A549 (cell line): ENCODE measurements at regions not wholly inside any gene's neighbourhood (a gene's known extent, or its start where the extent isn't known, plus 50 kb on each side); places are given as distances from the start of the nearest gene placed in this dataset.
"Not testable (repeated sequence)": the region's sequence is repeated elsewhere in the genome, so short reads cannot be mapped to it uniquely, and the experiment has no call there.

Experiments used
- ATAC-seq, 2 experiments: fragments of 200-7000 bp in 1 of 2; fragments of >200 bp in 1 of 2; cut with Nextera tagmentation in 1 of 2; cut with Tn5 transposase in 1 of 2; 3 replicates each; pipeline versions ENCODE4 v1.8.0 to v1.9.1; 2018 to 2020; ENCODE audit warnings: mild to moderate bottlenecking in 1 of 2, moderate library complexity in 1 of 2
- CTCF ChIA-PET: fragments of 300-600 bp; sonication (Branson Sonifier 250); formaldehyde crosslinking; extraction: SDS; loops from one replicate; lab custom pipeline; 2021; ENCODE audit warnings: antibody characterized with exemption, inconsistent platforms; lab: Yijun Ruan, JAX
- POLR2A ChIA-PET: fragments of 350-600 bp; formaldehyde crosslinking; extraction: SDS; loops from one replicate; lab custom pipeline; 2021; ENCODE audit warnings: antibody characterized with exemption, inconsistent platforms; lab: Yijun Ruan, JAX
- DNase-seq, 2 experiments: peaks; one replicate each; pipeline versions ENCODE4 v3.0.0 to v3.0.0-alpha.2; 2011 to 2016; ENCODE audit warnings: low read depth in 1 of 2, low spot score in 1 of 2
- FAIRE-seq: peaks from 2 replicates; lab custom pipeline; 2011; peaks lifted over from hg19 to GRCh38; lab: Jason Lieb, UNC
- H3K27ac ChIP-seq, 2 experiments: fragments of >200 bp; sonication (Bioruptor Twin); formaldehyde crosslinking; 3 replicates each; pipeline ENCODE4 v1.5.1; 2016 to 2017
- H3K4me1 ChIP-seq: fragments of >200 bp; sonication (Bioruptor Twin); formaldehyde crosslinking; 3 replicates; pipeline ENCODE4 v1.6.1; 2016
- H3K4me2 ChIP-seq: fragments of >200 bp; sonication (Bioruptor Twin); formaldehyde crosslinking; 3 replicates; pipeline ENCODE4 v1.6.1; 2016
- H3K4me3 ChIP-seq: fragments of >200 bp; sonication (Bioruptor Twin); formaldehyde crosslinking; 3 replicates; pipeline ENCODE4 v1.5.1; 2016
- H3K9me3 ChIP-seq: fragments of >200 bp; sonication (Bioruptor Twin); formaldehyde crosslinking; 3 replicates; pipeline ENCODE4 v1.6.1; 2016
- BHLHE40 ChIP-seq: IDR thresholded peaks from 2 replicates; pipeline ENCODE4 v1.6.1; 2012; ENCODE audit warnings: low read depth, low read length, inconsistent platforms
- CBX2 ChIP-seq: fragments of 200-600 bp; sonication (generic); IDR thresholded peaks from 2 replicates; pipeline ENCODE4 v1.6.1; 2016; ENCODE audit warnings: low read depth, mild to moderate bottlenecking, borderline replicate concordance
- CBX8 ChIP-seq: fragments of 200-600 bp; sonication (generic); IDR thresholded peaks from 2 replicates; pipeline ENCODE4 v1.6.1; 2016
- CEBPB ChIP-seq, 2 experiments: fragments of >200 bp in 1 of 2; sonication (Bioruptor Twin) in 1 of 2; formaldehyde crosslinking in 1 of 2; IDR thresholded peaks; 2 replicates each; pipeline ENCODE4 v1.6.1; 2012 to 2016
- CHD4 ChIP-seq: fragments of 200-600 bp; sonication (generic); IDR thresholded peaks from 2 replicates; pipeline ENCODE4 v1.6.1; 2016; ENCODE audit warnings: antibody characterized with exemption, mild to moderate bottlenecking, borderline replicate concordance
- EHMT2 ChIP-seq: fragments of 200-600 bp; sonication (generic); IDR thresholded peaks from 2 replicates; pipeline ENCODE4 v1.6.1; 2016; ENCODE audit warnings: antibody characterized with exemption, low read depth, mild to moderate bottlenecking, moderate library complexity
- ESRRA ChIP-seq: fragments of 150-350 bp; IDR thresholded peaks from 2 replicates; pipeline ENCODE4 v1.6.1; 2014; ENCODE audit warnings: mild to moderate bottlenecking, low read length, borderline replicate concordance
- FOSL2 ChIP-seq, 2 experiments: fragments of 450-650 bp in 1 of 2; fragments of >200 bp in 1 of 2; sonication (Bioruptor Twin) in 1 of 2; formaldehyde crosslinking; IDR thresholded peaks; 2 replicates each; pipeline versions ENCODE4 v1.5.0 to v1.6.1; 2016 to 2020; ENCODE audit warnings: mild to moderate bottlenecking in 1 of 2, moderate library complexity in 1 of 2
- GATA3 ChIP-seq: IDR thresholded peaks from 2 replicates; pipeline ENCODE4 v1.6.1; 2012; ENCODE audit warnings: borderline replicate concordance
- HEYL ChIP-seq: fragments of 250-450 bp; sonication (Bioruptor Pico); IDR thresholded peaks from 2 replicates; pipeline ENCODE4 v1.8.0; 2021; ENCODE audit warnings: mild to moderate bottlenecking, moderate library complexity
- HOXB13 ChIP-seq: fragments of 250-450 bp; sonication (Bioruptor Pico); IDR thresholded peaks from 2 replicates; pipeline ENCODE4 v1.5.0; 2020; ENCODE audit warnings: low read depth, mild to moderate bottlenecking, moderate library complexity
- MAFK ChIP-seq: fragments of 450-650 bp; IDR thresholded peaks from 2 replicates; pipeline ENCODE4 v1.6.1; 2014; ENCODE audit not compliant: partially characterized antibody
- NFE2L2 ChIP-seq: fragments of 150-350 bp; conservative IDR thresholded peaks from 2 replicates; pipeline ENCODE4 v1.6.1; 2014; ENCODE audit warnings: low read length
- POLR2A ChIP-seq: IDR thresholded peaks from 2 replicates; pipeline ENCODE4 v1.6.1; 2012; ENCODE audit warnings: mild to moderate bottlenecking, low read length
- RAD21 ChIP-seq, 2 experiments: fragments of >200 bp in 1 of 2; sonication (Bioruptor Twin) in 1 of 2; formaldehyde crosslinking in 1 of 2; IDR thresholded peaks in 1 of 2; conservative IDR thresholded peaks in 1 of 2; 2 replicates in 1 of 2; 3 replicates in 1 of 2; pipeline ENCODE4 v1.6.1; 2012 to 2018; ENCODE audit warnings: inconsistent platforms in 1 of 2
- RARB ChIP-seq: fragments of 250-450 bp; sonication (Bioruptor Pico); IDR thresholded peaks from 2 replicates; pipeline ENCODE4 v1.8.0; 2021; ENCODE audit warnings: mild to moderate bottlenecking, moderate library complexity
- RCOR1 ChIP-seq: fragments of 150-350 bp; IDR thresholded peaks from 2 replicates; pipeline ENCODE4 v1.6.1; 2014; ENCODE audit warnings: antibody characterized with exemption, low read length, low read depth
- RFX5 ChIP-seq: fragments of 450-650 bp; IDR thresholded peaks from 2 replicates; pipeline ENCODE4 v1.7.1; 2014; ENCODE audit warnings: antibody characterized with exemption, mild to moderate bottlenecking, moderate library complexity
- WGBS: methylation state at CpG from one replicate; pipeline ENCODE4 v1.1.6; 2017; ENCODE audit errors: missing lambda C conversion rate; 5-methylcytosine and 5-hydroxymethylcytosine counted together
- TF ChIP-seq, protein P1 (sequence below): fragments of >200 bp; sonication (Bioruptor Twin); formaldehyde crosslinking; IDR thresholded peaks from 3 replicates; pipeline ENCODE4 v1.6.1; 2016
- TF ChIP-seq, protein P2 (sequence below): fragments of 250-450 bp; sonication (Bioruptor Pico); IDR thresholded peaks from 2 replicates; pipeline ENCODE4 v1.5.0; 2020; ENCODE audit warnings: low read depth, mild to moderate bottlenecking, moderate library complexity

DNA sequence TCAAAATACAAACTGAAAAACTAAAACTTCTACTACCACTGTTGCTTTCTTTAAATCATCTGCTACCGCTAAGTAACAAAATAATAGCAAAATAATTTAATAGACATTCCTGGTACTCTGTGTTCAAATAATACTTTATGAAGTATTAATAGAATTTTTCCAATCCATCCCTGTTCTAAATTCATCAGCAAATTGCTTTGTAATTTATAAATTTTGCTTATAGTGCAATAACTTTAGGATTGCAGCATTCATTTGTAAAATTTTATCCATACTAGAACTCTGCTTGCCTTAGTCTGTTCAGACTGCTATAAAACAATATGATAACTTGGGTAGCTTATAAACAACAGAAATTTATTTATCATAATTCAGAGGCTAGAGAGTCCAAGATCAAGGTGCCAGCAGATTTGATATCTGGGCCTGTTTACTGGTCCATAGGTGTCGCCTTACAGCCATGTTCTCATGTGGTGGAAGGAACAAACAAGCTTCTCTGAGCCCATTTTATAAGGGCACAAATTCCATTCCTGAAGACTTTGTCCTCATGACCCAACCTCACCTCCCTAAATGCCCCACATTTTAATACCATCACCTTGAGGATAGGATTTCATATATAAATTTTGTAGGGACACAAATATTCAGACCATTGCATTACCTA is 415.1 kb upstream of the MAP2 start:
- H3K9me3 ChIP-seq: no peaks in the 10 kb centered on the region; the same call in 2 of the 3 replicates
- no peak overlapping the region for H3K4me3 ChIP-seq
- POLR2A ChIA-PET: no interaction called here
- FAIRE-seq (no peak), DNase-seq (no peak), ATAC-seq (no peak)
- no peak overlapping the region for H3K27ac ChIP-seq
- TF ChIP-seq MAFK (peak; percentile 18), EHMT2 (no peak)
- WGBS: 34% methylated on average over 2 of the region's 2 CpGs
- no peaks in the 10 kb centered on the region for H3K4me1 ChIP-seq
- CTCF ChIA-PET: no interaction called here
- H3K4me2 ChIP-seq: no peak overlapping the region

DNA sequence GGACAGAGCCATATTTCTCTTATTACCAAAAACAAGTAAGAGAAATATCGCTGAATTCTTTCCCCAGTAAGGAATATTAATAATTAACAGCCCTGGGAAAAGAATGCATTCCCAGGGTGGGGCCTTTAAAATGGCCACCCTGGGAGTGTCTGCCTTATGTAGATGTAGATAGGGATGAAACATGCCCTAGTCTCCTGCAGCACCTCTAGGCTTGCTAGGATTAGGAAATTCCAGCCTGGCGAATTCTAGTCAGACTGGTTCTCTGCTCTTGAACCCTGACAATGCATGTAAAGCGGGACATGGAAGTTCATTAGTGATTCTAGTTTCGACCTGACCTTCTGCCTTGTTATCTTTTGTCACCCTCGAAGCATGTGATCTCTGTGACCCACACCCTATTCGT is 405.2 kb upstream of the MAP2 start:
- H3K4me1 ChIP-seq, H3K4me3 ChIP-seq, FAIRE-seq, ATAC-seq, H3K9me3 ChIP-seq, POLR2A ChIA-PET, H3K27ac ChIP-seq, CTCF ChIA-PET: not testable (repeated sequence)
- WGBS: 4% methylated on average over 6 of the region's 6 CpGs
- DNase-seq: peak in 1 of 2 experiments; percentile 10
- peak overlapping the region; percentile 26; the same call in 1 of the 3 replicates for H3K4me2 ChIP-seq

DNA sequence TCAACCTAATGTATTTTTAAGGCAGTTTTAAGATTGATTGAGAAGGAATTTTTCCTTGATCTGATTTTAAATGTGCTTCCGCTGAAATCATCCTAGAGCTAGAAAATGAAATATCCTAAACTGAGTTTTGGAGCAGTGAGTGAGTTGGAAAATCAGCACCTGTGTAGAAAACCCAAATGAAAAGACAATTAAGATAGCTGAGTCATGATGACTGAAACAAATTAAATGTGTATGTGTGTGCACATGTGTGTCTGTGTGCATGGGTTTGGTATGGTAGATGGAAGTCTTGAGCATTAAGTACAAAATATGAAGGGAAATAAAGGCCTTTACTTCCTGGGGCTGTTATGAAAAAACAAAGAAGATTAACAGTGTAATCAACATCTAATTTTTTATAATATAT is 394.6 kb upstream of the MAP2 start:
- POLR2A ChIA-PET: no interaction called here
- 23% methylated on average over 1 of the region's 1 CpG for WGBS
- no peak overlapping the region for H3K4me2 ChIP-seq
- TF ChIP-seq RFX5: no peak
- TF ChIP-seq, protein P1, sequence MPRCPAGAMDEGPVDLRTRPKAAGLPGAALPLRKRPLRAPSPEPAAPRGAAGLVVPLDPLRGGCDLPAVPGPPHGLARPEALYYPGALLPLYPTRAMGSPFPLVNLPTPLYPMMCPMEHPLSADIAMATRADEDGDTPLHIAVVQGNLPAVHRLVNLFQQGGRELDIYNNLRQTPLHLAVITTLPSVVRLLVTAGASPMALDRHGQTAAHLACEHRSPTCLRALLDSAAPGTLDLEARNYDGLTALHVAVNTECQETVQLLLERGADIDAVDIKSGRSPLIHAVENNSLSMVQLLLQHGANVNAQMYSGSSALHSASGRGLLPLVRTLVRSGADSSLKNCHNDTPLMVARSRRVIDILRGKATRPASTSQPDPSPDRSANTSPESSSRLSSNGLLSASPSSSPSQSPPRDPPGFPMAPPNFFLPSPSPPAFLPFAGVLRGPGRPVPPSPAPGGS: no peak
- TF ChIP-seq NFE2L2: 0 out of 2 replicates have a peak, but pooled peaks have one; percentile 22
- TF ChIP-seq RAD21 (conservative IDR thresholded peaks at IDR 0.05 in 1 of 2, IDR thresholded peaks at IDR 0.05 in 1 of 2): no peak
- TF ChIP-seq, all 56 proteins: peak for 1
- Histone ChIP-seq H3K4me3 (no peak overlapping the region), H3K27ac (no peak overlapping the region), H3K9me3 (no peaks in the 10 kb centered on the region), H3K4me1 (no peaks in the 10 kb centered on the region)
- ATAC-seq (no peak), FAIRE-seq (no peak), DNase-seq (no peak)
- CTCF ChIA-PET: no interaction called here

DNA sequence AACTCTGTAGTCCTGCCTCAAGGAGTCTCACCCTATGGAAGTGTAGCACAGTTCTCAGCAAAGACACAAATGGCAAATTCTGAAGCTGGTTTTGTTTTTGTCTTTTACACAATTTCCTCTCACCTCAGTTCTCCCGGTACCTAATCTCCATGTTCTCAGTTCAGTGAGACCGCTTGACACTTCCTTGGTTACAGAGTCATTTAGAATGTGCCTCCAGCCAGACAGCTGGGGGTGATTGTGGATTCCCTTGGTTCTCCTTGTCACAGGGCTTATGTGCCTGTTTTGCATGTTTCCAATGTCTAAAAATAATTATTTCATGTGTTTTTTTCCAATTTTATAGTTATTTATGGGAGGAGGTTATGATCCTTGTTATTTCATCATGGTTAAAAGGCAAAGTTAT is 379.5 kb upstream of the MAP2 start:
- ATAC-seq (no peak), FAIRE-seq (no peak), DNase-seq (no peak)
- Histone ChIP-seq H3K9me3 (no peaks in the 10 kb centered on the region), H3K4me1 (no peaks in the 10 kb centered on the region), H3K27ac (no peak overlapping the region), H3K4me2 (no peak overlapping the region), H3K4me3 (no peak overlapping the region)
- TF ChIP-seq CEBPB (IDR thresholded peaks at IDR 0.05): no peak
- TF ChIP-seq CBX8: no peak
- TF ChIP-seq RARB (CRISPR knock-in tag): no peak
- no peak for TF ChIP-seq HEYL (CRISPR knock-in tag)
- TF ChIP-seq, protein P2, sequence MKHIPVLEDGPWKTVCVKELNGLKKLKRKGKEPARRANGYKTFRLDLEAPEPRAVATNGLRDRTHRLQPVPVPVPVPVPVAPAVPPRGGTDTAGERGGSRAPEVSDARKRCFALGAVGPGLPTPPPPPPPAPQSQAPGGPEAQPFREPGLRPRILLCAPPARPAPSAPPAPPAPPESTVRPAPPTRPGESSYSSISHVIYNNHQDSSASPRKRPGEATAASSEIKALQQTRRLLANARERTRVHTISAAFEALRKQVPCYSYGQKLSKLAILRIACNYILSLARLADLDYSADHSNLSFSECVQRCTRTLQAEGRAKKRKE (CRISPR knock-in tag): no peak
- WGBS: 62% methylated on average over 2 of the region's 2 CpGs
- ChIA-PET CTCF (no interaction called here), POLR2A (no interaction called here)

DNA sequence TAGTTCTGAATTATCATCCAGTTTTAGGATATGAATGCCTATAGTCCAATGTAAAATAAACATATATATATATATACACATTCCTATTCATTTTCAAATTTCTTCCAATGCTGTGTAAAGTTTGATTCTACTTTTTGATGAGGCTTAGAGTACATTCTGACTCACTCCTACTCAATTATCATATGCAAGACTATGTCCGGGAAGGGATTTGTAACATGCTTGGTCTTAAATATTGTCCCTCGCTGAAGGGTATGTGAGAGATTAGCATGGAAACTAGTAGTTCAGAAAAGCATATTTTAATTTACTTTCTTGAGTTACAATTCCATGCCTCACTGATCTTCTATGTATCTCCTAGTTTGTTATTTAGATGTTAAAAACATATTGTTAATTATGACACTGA is 377.7 kb upstream of the MAP2 start:
- ChIA-PET POLR2A (no interaction called here), CTCF (no interaction called here)
- FAIRE-seq (no peak), ATAC-seq (no peak), DNase-seq (no peak)
- no peaks in the 10 kb centered on the region for H3K9me3 ChIP-seq
- no peak overlapping the region for H3K4me3 ChIP-seq
- no peaks in the 10 kb centered on the region for H3K4me1 ChIP-seq
- 56% methylated on average over 2 of the region's 2 CpGs for WGBS
- TF ChIP-seq ESRRA: no peak
- TF ChIP-seq FOSL2 (IDR thresholded peaks at IDR 0.05): no peak
- TF ChIP-seq FOSL2 (CRISPR knock-in tag; IDR thresholded peaks at IDR 0.05): no peak
- no peak for TF ChIP-seq RFX5
- no peak for TF ChIP-seq NFE2L2
- TF ChIP-seq RCOR1: no peak
- TF ChIP-seq HOXB13: no peak
- TF ChIP-seq GATA3: no peak
- no peak for TF ChIP-seq CEBPB (IDR thresholded peaks at IDR 0.05)
- TF ChIP-seq POLR2A: no peak
- TF ChIP-seq BHLHE40: no peak
- no peak for TF ChIP-seq CHD4
- no peak for TF ChIP-seq CBX2
- H3K27ac ChIP-seq: no peak overlapping the region
- H3K4me2 ChIP-seq: no peak overlapping the region
